Endothelial cell (in vitro differentiated cells): ENCODE measurements at regions not wholly inside any gene's neighbourhood (a gene's known extent, or its start where the extent isn't known, plus 50 kb on each side); places are given as distances from the start of the nearest gene placed in this dataset.

Source experiments
- DNase-seq: peaks from one replicate; pipeline ENCODE4 v3.0.0; 2021; ENCODE audit warnings: low spot score
- H3K27ac Mint-ChIP-seq: one replicate; pipeline ENCODE4 v1.8.0; 2021; ENCODE audit warnings: mixed read lengths, inconsistent platforms; ENCODE audit not compliant: unreplicated experiment
- H3K27me3 Mint-ChIP-seq: one replicate; pipeline ENCODE4 v1.8.0; 2021; ENCODE audit warnings: mild to moderate bottlenecking, moderate library complexity, mixed read lengths, inconsistent platforms; ENCODE audit not compliant: unreplicated experiment
- H3K36me3 Mint-ChIP-seq: one replicate; pipeline ENCODE4 v1.8.0; 2021; ENCODE audit warnings: mild to moderate bottlenecking, low read depth, mixed read lengths, inconsistent platforms; ENCODE audit not compliant: unreplicated experiment
- H3K4me1 Mint-ChIP-seq: one replicate; pipeline ENCODE4 v1.8.0; 2021; ENCODE audit warnings: mild to moderate bottlenecking, mixed read lengths, inconsistent platforms; ENCODE audit not compliant: unreplicated experiment
- H3K4me3 Mint-ChIP-seq: one replicate; pipeline ENCODE4 v1.8.0; 2021; ENCODE audit warnings: mild to moderate bottlenecking, mixed read lengths, inconsistent platforms; ENCODE audit not compliant: unreplicated experiment
- H3K9me3 Mint-ChIP-seq: one replicate; pipeline ENCODE4 v1.8.0; 2021; ENCODE audit warnings: mixed read lengths, inconsistent platforms; ENCODE audit not compliant: unreplicated experiment
- TF ChIP-seq, protein P1 (sequence below): fragments of 200-600 bp; sonication (generic); IDR thresholded peaks from one replicate; pipeline ENCODE4 v1.5.0; 2021; ENCODE audit warnings: antibody characterized with exemption; ENCODE audit not compliant: unreplicated experiment

DNA sequence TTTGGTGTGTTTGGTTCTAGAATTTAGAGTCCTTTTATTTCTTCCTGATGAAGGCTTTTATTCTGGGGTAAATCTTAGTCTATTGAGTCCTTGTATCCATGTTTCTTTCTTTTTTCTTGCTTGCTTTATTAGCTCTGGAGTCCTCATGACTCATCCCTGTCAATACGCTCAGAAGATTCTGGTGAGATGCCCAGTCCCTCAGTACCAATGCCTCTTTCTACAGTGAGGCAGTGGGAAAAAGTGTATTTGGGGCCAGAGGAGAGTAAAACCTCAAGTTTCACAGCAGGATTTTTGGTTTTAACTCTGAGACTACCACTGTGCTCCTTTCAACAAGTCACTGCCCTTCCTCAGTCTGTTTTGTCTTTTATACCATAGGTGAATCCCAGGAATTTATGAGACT is 368.0 kb downstream of the GBA3 start:
- no peaks in the 10 kb centered on the region for H3K36me3 Mint-ChIP-seq
- no peaks in the 10 kb centered on the region for H3K27me3 Mint-ChIP-seq
- H3K9me3 Mint-ChIP-seq = no peaks in the 10 kb centered on the region
- TF ChIP-seq, protein P1, sequence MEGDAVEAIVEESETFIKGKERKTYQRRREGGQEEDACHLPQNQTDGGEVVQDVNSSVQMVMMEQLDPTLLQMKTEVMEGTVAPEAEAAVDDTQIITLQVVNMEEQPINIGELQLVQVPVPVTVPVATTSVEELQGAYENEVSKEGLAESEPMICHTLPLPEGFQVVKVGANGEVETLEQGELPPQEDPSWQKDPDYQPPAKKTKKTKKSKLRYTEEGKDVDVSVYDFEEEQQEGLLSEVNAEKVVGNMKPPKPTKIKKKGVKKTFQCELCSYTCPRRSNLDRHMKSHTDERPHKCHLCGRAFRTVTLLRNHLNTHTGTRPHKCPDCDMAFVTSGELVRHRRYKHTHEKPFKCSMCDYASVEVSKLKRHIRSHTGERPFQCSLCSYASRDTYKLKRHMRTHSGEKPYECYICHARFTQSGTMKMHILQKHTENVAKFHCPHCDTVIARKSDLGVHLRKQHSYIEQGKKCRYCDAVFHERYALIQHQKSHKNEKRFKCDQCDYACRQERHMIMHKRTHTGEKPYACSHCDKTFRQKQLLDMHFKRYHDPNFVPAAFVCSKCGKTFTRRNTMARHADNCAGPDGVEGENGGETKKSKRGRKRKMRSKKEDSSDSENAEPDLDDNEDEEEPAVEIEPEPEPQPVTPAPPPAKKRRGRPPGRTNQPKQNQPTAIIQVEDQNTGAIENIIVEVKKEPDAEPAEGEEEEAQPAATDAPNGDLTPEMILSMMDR = no peak
- no peak overlapping the region for H3K4me3 Mint-ChIP-seq
- H3K27ac Mint-ChIP-seq = no peak overlapping the region
- DNase-seq = no peak
- H3K4me1 Mint-ChIP-seq = peaks cover 4% of the 10 kb centered on the region

DNA sequence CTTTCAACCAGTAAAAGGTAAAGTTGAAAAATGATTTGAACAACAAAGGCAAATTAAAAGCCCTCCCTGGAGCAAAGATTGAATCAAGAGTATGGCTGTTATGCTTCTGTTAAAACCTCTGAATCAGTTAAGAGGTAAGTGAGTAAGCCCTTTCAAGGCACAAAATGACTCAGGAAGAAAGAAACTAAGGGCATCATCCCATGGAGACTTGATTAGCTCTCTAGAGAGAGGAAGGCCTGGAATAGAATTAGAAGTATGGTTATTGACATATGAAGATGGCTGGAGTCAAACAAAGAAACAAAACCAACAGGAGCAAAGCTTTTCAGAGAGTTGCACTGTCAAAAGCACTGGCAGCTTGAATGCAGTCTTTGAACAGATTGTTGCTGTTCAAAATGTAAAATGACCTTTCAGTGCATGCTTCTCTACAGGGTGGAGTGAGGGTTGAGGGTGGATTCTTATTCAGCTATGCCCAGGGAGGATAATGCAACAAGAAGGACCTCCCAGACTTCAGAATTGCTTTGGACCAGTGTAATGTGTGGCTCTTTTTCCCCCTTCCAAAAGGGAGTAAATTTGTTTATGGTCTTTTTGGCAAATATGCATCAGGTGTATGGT is 365.5 kb downstream of the GBA3 start:
- Mint-ChIP-seq H3K4me1 (peaks cover 4% of the 10 kb centered on the region), H3K9me3 (no peaks in the 10 kb centered on the region), H3K36me3 (no peaks in the 10 kb centered on the region), H3K4me3 (no peak overlapping the region), H3K27ac (no peak overlapping the region), H3K27me3 (no peaks in the 10 kb centered on the region)
- TF ChIP-seq, protein P1 = no peak
- DNase-seq = no peak

DNA sequence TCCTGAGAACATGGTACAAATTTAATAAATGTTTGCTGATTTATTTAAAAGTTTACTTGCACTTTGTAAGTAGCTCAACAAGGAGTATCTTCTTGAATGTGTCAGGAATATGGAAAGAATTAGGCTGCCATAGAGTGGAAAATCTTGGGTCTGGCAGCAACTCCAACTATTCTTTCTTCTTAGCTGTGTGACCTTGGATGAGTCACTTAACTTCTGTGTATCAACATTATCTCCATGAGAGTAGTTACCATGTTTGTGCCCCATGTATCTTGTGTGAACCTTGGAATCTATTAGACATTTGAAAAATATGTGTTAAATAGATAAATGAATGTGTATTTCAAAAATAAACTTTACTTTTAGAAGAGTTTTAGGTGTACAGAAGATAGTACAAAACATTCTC is 348.8 kb downstream of the GBA3 start:
- TF ChIP-seq, protein P1 = no peak
- Mint-ChIP-seq H3K36me3 (no peaks in the 10 kb centered on the region), H3K27me3 (no peaks in the 10 kb centered on the region), H3K27ac (no peak overlapping the region), H3K9me3 (no peaks in the 10 kb centered on the region), H3K4me3 (no peak overlapping the region), H3K4me1 (no peaks in the 10 kb centered on the region)
- DNase-seq = no peak

DNA sequence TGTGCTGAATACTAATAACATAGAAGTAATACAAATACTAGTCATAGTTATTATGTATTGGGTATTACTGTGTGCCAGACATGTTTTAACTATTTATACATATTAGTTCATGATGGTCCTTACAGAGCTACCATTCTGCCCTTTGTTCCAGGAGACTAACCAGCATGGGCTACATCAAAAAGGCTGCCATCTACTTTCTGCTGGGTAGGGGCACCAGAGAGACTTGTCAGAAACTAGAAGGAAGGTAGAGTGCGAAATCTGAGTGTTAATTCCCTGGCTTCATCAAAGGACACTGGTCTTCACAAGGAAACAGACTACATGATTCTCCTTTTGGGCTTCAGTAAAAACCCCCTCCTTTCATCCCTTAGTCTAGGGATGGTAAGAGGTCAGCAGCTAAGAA is 347.8 kb downstream of the GBA3 start:
- no peak overlapping the region for H3K27ac Mint-ChIP-seq
- H3K4me1 Mint-ChIP-seq = no peaks in the 10 kb centered on the region
- no peaks in the 10 kb centered on the region for H3K27me3 Mint-ChIP-seq
- TF ChIP-seq, protein P1 = no peak
- H3K4me3 Mint-ChIP-seq = no peak overlapping the region
- no peaks in the 10 kb centered on the region for H3K36me3 Mint-ChIP-seq
- no peak for DNase-seq
- H3K9me3 Mint-ChIP-seq = no peaks in the 10 kb centered on the region

GRCh38 chr4:23039818-23040217 is 347.1 kb downstream of the GBA3 start:
- no peak overlapping the region for H3K4me3 Mint-ChIP-seq
- no peak overlapping the region for H3K27ac Mint-ChIP-seq
- no peak for DNase-seq
- TF ChIP-seq, protein P1 = no peak
- no peaks in the 10 kb centered on the region for H3K27me3 Mint-ChIP-seq
- H3K4me1 Mint-ChIP-seq = no peaks in the 10 kb centered on the region
- no peaks in the 10 kb centered on the region for H3K9me3 Mint-ChIP-seq
- H3K36me3 Mint-ChIP-seq = no peaks in the 10 kb centered on the region
